ENCODE measurements at regions not wholly inside any gene's neighbourhood (a gene's known extent, or its start where the extent isn't known, plus 50 kb on each side); places are given as distances from the start of the nearest gene placed in this dataset.

DNA sequence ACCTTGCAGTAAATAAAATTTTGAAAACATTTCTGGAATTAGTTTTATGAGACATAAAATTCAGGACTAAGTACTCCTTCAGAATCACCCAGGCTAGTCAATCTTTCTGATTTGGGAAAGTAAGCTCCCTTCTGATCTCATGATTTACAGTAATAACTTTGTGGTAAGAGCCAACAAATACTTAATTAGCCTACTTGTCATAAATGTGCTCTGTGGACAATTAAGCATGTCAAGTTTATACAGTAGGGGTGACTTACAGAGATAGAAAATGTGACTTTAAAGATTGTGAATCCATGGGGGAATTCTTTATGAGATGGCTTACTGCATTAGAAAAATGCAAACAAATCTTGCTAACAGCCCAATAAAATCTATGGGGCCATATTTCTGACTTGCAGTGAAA, 616.9 kb upstream of the GHITM start:
- DNase-seq (no peak), ATAC-seq (no peak)
- TF ChIP-seq POLR2A (IDR thresholded peaks at IDR 0.05) = no peak
- TF ChIP-seq, protein P1, sequence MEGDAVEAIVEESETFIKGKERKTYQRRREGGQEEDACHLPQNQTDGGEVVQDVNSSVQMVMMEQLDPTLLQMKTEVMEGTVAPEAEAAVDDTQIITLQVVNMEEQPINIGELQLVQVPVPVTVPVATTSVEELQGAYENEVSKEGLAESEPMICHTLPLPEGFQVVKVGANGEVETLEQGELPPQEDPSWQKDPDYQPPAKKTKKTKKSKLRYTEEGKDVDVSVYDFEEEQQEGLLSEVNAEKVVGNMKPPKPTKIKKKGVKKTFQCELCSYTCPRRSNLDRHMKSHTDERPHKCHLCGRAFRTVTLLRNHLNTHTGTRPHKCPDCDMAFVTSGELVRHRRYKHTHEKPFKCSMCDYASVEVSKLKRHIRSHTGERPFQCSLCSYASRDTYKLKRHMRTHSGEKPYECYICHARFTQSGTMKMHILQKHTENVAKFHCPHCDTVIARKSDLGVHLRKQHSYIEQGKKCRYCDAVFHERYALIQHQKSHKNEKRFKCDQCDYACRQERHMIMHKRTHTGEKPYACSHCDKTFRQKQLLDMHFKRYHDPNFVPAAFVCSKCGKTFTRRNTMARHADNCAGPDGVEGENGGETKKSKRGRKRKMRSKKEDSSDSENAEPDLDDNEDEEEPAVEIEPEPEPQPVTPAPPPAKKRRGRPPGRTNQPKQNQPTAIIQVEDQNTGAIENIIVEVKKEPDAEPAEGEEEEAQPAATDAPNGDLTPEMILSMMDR (IDR thresholded peaks at IDR 0.05) = no peak
- Histone ChIP-seq H3K27me3 (peaks cover 0 to 4% (median 0%) of the 10 kb centered on the region in 9 donors), H3K4me3 (no peak overlapping the region), H3K36me3 (no peaks in the 10 kb centered on the region), H3K27ac (peak overlapping the region in 8 of 12 donors; percentile 8 to 86 (median 54)), H3K4me1 (peaks cover 0 to 9% (median 0%) of the 10 kb centered on the region in 12 donors), H3K9me3 (peaks cover 0 to 16% (median 10%) of the 10 kb centered on the region in 12 donors)
- intact Hi-C loops (cut with DNase I) = no loop called here

DNA sequence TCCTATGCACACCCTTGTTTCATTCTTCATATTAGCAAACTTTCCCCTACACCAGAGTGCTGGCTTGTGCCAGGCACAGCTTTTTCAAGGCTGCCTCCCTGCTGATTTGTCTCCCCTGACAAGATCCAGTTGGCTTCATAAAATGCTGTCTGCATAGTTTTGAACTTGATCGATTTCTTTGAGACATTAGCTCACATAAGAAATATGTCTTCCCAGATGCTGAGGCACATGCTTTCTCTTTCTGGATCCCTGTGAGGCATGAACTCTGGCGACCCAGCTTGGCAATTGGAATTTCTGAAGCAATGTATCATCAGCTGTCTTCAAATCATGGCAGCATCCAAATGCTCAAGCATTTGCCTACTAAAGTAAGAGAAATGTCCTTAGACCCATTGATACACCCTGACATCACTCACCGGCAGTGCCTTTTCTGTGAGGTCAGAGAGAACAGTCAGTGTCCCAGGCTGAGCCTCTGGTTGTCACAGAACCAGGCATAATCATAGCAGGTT, 616.4 kb upstream of the GHITM start:
- H3K27ac ChIP-seq = peak overlapping the region in 8 of 12 donors; percentile 22 to 86 (median 54)
- H3K4me3 ChIP-seq = no peak overlapping the region
- intact Hi-C loops (cut with DNase I) = no loop called here
- DNase-seq (peak; percentile 29 to 65 (median 51)), ATAC-seq (peak; percentile 72 to 96 (median 90))
- H3K27me3 ChIP-seq = peaks cover 0 to 4% (median 0%) of the 10 kb centered on the region in 9 donors
- H3K9me3 ChIP-seq = peaks cover 0 to 21% (median 12%) of the 10 kb centered on the region in 12 donors
- peaks cover 0 to 9% (median 0%) of the 10 kb centered on the region in 12 donors for H3K4me1 ChIP-seq
- WGBS, 4 donors = 46 to 65% (median 55%) methylated on average over 3 of the region's 3 CpGs
- H3K36me3 ChIP-seq = no peaks in the 10 kb centered on the region
- TF ChIP-seq POLR2A (IDR thresholded peaks at IDR 0.05) = no peak
- TF ChIP-seq, protein P1 (IDR thresholded peaks at IDR 0.05) = no peak

DNA sequence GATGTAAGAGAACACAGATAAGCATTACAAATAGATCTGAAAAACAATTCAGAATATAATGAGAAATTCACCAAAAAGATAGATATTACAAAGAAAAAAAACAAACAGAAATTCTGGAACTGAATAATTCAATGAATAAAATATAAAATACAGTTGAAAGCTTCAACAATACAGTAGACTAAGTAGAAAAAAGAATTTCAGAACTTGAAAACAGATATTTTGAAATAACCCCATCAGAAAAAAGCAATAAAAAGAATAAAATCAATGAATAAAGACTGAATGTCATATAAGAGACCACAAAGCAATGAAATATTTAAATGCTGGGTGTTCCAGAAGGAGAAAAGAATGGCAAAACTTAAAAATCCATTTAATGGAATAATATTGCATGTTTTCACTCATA, 611.4 kb upstream of the GHITM start:
- ATAC-seq (no peak), DNase-seq (no peak)
- intact Hi-C loops (cut with DNase I) = no loop called here
- Histone ChIP-seq H3K27me3 (peaks cover 0 to 4% (median 0%) of the 10 kb centered on the region in 9 donors), H3K4me3 (no peak overlapping the region), H3K9me3 (peaks cover 0 to 51% (median 30%) of the 10 kb centered on the region in 12 donors), H3K36me3 (no peaks in the 10 kb centered on the region), H3K4me1 (no peaks in the 10 kb centered on the region), H3K27ac (no peak overlapping the region)
- TF ChIP-seq, protein P1 (IDR thresholded peaks at IDR 0.05) = no peak
- TF ChIP-seq POLR2A (IDR thresholded peaks at IDR 0.05) = no peak

DNA sequence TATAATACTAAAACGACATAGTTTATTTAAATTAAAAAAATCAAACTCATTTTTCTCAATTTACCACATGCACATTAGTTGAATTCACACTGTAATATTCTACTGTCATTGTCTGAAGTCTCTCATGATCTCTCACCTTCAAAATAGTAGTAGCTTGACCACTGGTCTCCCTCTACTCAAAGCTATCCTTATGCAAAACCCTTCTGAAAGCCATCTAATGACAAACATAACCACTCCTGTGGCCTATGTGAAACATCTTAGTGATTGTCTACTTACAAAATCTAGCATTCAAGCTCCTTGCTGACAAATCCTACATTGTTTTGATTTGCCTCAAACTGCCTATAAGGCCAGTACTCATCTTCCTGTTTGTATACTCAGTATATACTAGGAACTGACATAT, 606.0 kb upstream of the GHITM start:
- 45 to 62% (median 53%) methylated on average over 1 of the region's 1 CpG for WGBS, 4 donors
- intact Hi-C loops (cut with DNase I) = no loop called here
- Histone ChIP-seq H3K36me3 (no peaks in the 10 kb centered on the region), H3K4me3 (no peak overlapping the region), H3K9me3 (peaks cover 0 to 28% (median 16%) of the 10 kb centered on the region in 12 donors), H3K4me1 (no peaks in the 10 kb centered on the region), H3K27ac (no peak overlapping the region), H3K27me3 (no peaks in the 10 kb centered on the region)
- ATAC-seq (no peak), DNase-seq (no peak)
- TF ChIP-seq, protein P1 (IDR thresholded peaks at IDR 0.05) = no peak
- TF ChIP-seq POLR2A (IDR thresholded peaks at IDR 0.05) = no peak

All from heart left ventricle (tissue), 16 donors.